NCI-H526 treated with DMSO at 0.1 percent for 48 hours (cell line): ENCODE measurements at regions not wholly inside any gene's neighbourhood (a gene's known extent, or its start where the extent isn't known, plus 50 kb on each side); places are given as distances from the start of the nearest gene placed in this dataset.

Source experiments
- DNase-seq: peaks from one replicate; lab custom pipeline; 2025; lab: John Stamatoyannopoulos, UW

DNA sequence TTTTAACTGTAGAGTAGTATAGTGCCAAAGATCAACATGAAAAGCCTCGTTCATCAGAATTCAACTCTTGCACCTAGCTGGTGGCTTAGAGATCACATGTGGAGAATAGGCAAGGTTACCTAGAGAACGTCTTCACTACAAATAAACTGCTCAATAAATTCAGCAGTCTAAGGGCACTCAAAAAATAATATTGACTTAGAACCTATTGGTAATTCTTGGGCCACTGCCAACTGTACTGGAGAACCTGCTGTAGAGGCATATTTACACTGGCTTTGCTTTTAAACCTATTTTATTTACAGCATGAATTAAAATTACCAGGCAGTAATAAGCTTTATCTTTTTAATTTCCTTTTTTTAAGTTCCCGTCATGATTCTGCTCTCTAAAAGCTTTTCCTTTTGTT lies 343.7 kb downstream of the PDHA2 start:
- DNase-seq: no peak

DNA sequence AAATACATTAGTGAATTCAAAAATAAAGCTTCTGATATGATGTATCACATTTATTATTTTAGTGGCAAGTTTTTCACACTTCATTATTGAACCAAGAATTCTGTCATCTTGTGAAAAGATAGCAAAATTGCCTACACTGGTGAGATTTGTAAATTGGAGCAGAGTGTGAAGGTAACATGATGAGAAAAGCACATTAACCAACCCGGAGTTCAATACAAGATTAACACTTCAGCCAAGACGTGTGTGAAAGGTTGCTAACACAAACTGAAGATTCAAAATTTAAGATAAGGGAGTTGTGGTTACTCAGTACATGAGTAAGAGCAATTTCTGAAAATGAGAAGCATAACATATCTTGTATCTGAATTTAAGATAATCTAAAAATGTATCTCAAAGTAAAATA lies 346.7 kb downstream of the PDHA2 start:
- DNase-seq: no peak

DNA sequence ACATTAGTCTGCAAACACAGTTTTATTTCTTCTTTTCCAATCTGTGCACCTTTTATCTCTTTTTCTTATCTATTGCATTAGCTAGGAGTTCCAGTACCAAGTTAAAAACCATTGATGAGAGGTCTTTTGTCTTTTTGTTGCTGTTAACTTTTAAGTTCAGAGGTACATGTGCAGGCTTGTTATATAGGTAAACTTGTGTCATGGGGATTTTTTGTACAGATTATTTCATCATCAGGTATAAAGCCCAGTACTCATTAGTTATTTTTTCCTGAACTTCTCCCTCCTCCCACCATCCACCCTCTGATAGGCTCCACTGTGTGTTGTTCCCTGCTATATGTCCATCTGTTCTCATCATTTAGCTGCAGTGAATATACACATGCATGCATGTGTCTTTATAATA lies 349.9 kb downstream of the PDHA2 start:
- no peak for DNase-seq

DNA sequence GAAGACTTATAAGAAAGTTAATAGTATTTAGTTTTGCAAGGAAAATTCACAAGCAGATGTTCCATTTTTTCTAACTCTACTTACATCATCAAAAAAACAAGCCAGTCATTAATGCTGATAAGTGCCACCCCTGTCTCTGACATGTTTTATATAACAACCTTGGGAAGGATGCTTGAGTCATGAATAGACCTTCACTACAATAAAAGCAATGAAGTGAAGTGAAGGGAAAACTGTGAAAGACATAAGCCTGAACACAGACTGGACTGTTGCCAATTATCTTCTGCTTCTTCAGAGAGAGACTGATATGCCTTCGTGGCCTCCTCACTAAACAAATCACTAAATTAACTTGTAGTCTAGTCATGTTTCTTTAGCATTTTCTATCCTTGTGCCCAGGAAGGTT lies 353.2 kb downstream of the PDHA2 start:
- no peak for DNase-seq

DNA sequence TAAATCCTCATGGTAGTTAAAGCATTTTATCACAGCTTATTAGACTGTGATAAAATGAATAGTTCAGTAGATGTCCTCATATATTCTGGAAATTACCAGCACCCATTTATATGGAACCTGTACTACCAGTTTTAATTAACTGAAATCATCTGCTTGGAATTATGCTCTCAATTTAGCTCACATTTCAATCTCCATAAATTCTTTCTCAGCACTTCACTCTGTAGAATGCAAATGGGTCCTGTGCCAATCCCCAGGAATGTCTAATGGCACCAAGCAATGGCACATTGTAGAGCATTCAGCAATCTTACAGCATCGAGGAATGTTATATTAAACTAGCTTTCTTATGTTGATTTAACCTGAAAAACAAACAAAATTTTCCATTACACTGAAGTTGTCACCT lies 355.1 kb downstream of the PDHA2 start:
- no peak for DNase-seq

DNA sequence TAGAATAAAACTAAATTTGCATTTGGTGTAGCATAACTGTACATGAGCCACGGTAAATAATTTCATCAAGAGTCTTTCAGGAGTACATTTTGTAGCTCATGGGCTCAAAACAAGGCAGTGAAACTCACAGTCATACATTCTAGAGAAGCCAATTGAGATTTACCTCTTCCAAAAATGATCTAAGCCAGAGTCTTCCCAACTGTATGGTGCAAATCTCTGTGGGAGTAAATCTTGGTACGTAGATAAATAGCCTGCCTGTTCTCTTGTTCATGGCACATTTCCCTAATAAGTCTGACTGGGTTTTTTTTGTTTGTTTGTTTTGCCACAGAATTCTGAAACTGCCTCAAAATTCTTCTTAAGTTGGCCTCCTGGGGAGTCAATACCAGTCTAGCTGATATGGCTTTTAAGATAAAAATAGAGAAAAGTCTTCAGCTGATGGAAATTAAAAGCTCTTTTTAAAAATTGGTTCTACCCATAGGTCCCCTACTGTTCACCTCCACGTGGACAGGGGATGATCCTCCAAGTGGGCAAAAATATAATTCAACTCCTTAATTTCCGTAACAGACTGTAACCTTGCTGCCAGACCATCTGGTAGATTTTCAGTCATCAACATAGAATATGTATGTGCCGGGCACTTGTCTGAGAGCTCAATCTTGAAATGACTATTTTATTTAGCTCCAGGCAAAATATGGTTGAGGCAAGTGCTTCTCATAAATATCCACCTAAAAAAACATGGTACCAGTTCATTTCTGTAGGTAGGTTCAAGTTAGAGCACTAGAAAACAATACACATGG lies 365.4 kb downstream of the PDHA2 start:
- DNase-seq: no peak

DNA sequence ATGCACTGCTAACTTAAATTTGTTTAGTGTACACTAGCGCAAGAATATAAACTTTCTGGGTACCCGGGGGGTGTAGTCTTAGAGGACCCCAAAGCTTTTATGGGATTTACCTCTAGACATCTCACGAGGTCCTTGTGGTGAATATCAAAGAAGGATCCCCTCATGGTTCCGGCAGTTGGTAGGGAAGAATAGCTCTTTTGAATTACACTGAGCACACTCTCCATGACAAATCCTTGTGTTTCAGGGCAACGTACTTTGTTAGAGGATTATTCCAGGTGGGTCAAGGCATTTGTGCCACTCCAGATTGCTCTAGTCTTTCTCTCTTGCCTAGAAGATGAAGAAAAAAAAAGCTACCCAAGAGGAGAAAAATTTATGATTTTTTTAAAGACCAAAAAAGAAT lies 387.6 kb downstream of the PDHA2 start:
- DNase-seq: no peak

DNA sequence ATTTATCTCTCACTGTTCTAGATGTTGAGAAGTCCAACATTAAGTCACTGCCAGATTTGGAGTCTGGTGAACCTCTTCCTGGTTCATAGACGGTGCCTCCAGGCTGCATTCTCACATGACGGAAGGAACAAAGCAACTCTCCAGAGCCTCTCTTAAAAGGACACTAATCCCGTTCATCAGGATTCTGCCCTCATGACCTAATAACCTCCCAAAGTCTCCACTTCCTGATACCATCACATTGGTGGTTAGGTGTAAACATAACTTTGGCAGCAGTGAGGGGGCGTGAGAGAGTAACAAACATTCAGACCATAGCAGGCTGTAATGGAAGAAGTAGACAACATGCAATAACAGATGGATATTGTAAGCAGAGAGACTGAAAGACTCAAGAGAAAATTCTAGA lies 388.6 kb downstream of the PDHA2 start:
- no peak for DNase-seq

DNA sequence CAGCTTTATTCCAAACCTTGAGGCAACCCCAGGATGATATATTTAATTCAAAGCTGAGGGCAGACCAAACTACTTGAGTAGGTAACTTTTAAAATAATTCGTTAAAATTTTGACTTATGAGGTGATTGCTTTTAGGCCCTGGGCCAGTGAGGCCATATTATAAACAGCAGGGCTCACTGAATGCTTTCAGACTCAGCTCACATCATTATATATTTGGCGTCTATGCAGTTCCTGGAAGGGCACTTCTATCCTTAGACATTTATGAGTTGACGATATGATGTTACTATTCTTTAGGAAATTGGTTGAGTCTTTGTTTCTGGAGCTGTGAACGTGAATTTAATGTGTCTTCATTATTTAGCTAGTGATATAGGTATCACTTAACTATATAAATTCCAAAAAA lies 400.1 kb downstream of the PDHA2 start:
- DNase-seq: no peak

DNA sequence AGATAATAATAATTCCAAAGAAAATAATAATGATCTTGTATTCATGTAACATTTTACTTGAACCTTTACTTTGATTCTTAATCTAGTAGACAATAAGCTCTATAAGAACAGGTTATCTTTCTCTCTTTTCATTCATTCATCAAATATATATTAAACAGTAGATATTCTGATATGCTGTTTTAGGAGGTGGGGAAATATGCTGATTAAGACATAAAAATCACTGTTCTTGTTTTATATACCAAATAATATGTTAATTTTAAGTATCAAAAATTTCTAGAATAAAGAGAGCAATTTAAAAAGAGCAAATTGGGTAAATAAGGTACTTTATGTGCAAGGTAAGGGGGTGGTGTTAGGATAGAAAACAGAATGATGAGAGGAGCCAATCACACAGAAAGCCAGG lies 401.9 kb downstream of the PDHA2 start:
- DNase-seq: no peak

DNA sequence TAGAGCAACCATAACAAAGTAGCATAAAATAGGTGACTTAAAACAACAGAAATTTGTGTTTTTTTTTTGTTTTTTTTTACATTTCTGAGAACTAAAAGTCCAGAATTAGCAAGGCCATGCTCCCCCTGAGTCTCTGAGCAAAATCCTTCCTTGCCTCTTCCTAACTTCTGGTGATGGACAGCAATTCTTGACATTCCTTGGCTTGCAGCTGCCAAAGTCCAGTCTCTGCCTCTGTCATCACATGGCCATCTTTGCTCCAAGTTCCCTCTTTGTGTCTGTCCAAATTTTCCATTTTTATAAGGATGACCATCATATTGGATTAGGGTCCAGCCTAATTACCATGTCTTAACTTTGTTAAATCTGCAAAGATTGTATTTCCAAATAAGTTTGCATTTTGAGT lies 407.2 kb downstream of the PDHA2 start:
- DNase-seq: no peak

DNA sequence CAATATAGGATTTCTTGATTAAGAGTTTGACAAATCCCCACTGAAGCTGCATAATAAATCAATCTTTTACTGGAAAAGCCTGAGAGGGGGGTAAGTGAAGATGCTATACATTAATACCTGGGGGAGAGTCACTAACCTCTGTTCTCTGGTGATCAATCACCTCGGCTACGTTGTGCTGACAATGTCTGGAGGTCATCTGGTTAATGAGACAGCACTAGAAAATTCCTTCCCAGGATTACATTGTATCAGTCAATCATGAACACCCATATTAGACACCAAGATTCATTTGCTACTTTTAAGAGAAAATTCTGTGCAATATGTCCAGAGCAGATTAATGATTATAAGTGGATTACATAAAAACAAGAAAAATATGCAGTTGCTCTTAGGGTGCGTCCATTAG lies 408.3 kb downstream of the PDHA2 start:
- no peak for DNase-seq

DNA sequence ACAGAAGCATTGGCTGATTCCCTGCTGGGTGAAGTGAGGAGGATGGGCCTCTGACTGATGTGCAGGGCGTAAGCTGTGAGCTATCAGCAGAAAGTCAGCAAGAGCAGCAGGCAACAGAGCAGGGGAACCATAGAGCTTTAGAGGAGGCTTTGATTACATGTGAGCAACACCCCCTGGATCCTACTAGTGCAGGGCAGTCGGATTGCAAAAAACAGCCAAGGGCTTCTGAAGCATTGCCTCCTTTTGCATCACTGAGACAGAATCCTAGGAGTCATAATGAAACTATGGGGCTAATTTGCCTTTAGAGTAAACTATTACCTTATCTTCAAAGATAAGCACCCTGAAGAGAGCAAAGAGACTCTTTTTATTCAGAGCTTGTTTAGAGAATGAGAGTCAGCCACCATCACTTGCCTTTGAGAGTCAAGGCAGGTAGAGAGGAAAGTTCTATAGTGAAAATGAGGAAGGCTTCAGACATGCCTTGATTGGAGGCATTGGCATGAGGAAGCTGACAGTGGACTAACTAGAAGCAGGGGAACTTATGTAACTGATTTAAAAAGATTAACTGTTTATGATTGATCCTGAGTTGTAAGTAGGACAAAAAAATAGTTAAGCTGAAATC lies 420.3 kb downstream of the PDHA2 start:
- no peak for DNase-seq

DNA sequence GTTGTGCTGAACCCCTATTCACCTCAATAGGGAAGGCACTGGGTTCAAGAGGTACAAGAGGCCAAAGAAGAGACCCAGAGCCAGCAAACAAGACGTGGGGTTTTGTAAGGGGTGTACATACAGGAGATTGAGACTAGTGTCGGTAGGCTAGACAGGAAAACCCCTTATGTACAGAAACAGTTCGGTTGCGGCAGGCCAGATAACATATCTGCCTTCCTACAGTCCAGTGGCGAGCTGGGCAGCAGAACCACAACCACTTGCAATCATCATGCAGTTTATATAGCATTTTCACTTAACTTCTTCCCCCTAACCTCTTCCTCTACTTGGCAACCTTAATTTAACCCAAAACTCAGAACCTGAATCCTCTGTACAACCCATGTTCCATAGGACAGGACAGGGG lies 422.2 kb downstream of the PDHA2 start:
- DNase-seq: no peak

DNA sequence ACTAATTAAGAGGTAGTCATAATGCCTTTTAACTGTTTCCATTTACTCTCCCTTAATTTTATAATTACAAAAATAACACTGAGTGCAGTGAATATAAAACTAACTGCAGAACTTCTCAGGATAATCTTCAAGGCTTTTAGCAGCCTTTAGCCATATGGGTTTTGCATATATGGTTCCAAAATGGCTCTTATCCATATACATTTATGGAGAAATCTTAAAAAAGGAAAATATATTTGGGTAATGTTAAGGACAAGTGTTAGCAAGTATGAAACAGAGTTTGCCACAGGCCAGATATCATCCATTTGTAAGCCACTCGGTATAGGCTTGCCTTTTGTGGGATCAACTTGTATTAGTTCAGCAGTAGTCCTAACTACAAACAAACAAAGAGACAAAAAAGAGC lies 423.4 kb downstream of the PDHA2 start:
- no peak for DNase-seq

DNA sequence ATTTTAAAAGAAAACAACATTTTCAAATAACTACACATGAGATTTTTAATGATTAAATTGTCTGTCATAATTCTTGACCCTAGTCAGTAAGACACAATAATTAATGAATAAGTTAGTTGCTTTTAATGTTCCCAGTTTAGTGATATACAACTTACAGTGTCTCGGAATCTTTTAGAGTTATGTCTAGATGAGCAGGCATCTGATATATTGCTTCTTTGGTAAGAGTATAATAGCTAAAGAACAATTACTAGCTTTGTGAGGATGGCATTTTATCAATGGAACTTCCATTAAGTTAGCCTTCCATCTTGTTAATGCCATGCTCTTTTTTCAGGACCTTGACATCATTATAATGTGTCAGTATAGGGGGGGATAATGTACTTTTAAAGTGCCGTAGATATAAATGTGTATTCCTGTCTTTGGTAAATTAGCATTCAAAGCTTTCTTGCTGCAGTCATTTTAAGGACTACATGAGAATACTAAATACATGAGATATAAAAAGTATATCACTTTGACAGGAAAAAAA lies 425.1 kb downstream of the PDHA2 start:
- DNase-seq: no peak

DNA sequence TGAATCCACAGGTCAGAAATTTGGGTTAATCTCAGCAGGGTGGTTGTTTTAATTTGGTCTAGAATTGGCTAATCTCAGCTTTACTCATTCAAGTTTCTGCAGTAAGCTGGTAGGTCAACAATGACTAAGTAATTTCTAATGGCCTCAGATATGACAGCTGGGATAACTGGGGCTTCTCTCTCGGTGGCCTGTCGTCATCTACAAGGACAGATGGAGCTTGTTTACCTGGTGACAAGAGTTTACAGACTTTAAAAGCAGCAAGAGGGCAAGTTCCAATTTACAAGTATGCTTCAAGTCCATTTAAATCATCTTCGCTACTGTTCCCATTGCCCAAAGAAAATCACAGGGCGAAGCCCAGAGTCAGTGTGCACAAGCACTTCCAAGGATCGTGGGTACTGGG lies 453.9 kb downstream of the PDHA2 start:
- no peak for DNase-seq

DNA sequence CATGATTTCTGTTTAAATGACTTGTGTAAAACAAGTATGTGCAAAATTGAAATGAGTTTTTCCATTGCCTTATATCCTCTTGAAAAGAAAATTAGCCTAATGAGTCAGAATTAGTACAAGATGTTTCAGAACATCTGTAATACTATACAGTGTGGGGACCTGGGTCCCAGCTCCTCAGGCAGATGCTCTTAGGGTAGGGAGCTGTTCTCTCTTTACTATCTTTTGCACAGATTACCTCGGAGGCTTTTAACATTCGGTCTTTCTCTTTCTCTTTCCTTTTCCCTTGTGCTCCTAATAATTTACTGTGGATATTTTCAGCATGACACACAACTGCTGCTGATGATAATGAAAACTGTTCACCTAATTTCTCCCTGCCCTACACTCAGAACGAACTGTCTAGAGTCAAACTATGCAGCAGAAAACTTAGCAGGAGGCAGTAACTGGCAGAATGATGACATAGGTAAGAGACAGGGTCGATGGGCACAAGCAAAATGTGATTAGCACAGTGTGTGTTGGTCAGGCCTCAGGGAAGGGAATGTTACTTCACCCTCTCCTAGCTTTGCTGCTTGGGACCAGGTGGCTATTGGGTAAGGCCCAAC lies 455.3 kb downstream of the PDHA2 start:
- DNase-seq: no peak

DNA sequence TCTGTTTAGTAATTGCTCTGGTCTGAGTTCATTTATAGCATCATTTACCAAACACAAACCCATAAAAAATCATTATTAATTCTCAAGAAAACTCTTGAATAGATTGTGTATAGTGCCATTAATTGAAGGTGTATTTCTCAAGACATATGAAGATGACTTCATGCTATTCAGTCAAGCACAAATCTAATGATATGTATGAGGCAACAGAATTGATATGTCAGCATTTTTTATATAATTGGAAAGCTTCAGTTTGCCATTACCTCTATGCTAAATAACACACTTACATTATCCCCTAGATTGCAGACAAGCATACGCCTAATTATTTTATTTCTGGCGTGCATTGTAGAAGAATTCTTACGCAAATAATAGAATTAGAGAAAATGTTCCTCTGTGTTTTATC lies 461.8 kb downstream of the PDHA2 start:
- no peak for DNase-seq

DNA sequence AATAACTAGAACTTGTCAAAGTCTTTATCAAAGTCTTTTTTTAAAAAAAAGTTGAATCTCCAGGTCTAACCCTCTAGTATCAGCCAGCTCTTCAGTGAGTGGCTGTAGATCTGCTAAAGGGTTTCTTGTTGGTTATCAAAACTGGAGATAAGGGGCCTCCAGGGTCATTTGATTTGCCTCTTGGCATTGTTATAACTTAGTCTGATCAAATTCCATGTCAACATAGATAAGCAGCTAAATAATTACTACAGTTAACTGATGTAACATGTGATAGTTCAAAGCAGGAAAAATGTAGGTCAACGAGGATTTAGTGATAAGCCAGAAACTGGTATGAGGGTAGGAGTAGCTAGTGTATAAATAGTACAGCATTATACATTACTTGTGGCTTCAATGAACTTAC lies 465.1 kb downstream of the PDHA2 start:
- DNase-seq: no peak

DNA sequence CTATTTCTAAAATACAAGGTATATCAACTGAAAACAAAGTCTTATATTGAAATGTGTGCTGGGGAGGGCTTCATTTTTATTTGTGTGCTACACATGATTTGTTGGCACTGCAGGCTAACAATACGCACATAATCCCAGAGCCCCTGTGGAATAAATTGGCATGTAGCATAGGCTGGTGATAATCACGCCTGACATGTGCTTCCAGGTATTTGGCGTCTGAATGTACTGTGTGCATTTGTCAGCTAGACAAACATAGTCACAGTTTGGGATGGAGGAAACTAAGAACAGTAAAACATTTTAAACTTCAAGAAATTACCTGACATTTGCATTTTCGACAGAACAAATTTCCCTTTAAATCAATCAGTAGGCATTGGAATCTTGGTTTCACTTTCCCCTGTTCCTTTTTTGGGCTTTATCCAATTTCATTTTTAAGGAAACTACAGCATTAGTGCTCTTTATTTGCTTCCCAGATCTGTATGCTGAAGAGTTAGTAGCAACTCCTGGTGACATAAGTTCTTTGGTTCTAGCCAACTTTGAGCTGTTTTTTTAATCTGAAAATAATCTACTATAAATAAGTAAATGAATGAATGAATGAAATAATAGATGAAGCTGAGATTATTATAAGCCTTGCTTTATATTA lies 472.3 kb downstream of the PDHA2 start:
- no peak for DNase-seq

DNA sequence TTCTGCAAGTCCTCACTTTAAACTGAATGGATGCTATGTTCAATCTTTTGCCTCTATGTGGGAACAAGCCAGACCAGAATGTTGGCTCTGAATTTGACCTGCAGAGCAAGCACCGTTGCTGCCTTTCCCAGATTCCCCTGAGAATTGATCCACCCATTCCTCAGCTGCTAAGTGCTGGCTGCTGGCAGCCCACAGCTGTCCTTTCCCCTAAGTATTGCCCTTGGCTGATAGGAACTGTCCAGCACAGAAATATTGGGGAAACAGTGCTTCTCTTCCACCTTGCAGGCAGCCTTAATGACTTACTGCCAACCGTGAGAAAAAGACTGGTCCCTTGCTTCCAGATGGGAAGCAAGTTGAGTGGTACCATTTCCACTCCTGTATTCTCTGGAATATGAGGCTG lies 475.9 kb downstream of the PDHA2 start:
- no peak for DNase-seq

DNA sequence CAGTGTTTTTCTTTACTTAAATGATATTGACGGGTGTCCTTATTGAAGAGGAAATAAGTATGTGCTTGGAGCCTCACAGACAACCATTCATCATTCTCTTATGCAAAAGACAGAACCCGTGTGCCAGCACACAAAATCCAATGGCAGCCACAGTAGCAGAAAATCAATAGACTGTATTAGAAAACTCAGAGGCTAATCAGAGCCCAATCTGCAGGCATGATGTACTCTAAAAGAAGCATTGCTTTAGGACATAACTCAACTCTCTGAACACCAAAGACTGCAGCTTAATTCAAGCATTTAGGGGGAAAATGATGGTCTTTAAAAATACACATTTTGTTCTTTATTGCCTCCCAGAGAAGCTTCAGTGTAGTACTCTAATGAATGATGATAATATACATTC lies 476.9 kb downstream of the PDHA2 start:
- no peak for DNase-seq
